Liver (tissue), 3 donors: ENCODE measurements at regions not wholly inside any gene's neighbourhood (a gene's known extent, or its start where the extent isn't known, plus 50 kb on each side); places are given as distances from the start of the nearest gene placed in this dataset.

Source experiments
- HNF4A ChIP-seq, 2 donors: conservative IDR thresholded peaks; 2 replicates each; pipeline ENCODE4 v1.6.1; 2016; ENCODE audit warnings: antibody characterized with exemption in 2 of 2, mild to moderate bottlenecking in 2 of 2
- RXRA ChIP-seq, 2 donors: IDR thresholded peaks; 2 replicates each; pipeline ENCODE4 v1.6.1; 2017 to 2018; ENCODE audit warnings: antibody characterized with exemption in 2 of 2, mild to moderate bottlenecking in 1 of 2
- TF ChIP-seq, protein P1 (sequence below): fragments of 150-350 bp; IDR thresholded peaks from 2 replicates; pipeline ENCODE4 v1.5.1; 2017; ENCODE audit warnings: improper control_type of control experiment, low read depth, low read length; ENCODE audit not compliant: missing input control
- TF ChIP-seq, protein P2 (sequence below): IDR thresholded peaks from 2 replicates; pipeline ENCODE4 v1.6.1; 2016; ENCODE audit warnings: antibody characterized with exemption
- donor health status: healthy.
- donor health status: healthy.

DNA sequence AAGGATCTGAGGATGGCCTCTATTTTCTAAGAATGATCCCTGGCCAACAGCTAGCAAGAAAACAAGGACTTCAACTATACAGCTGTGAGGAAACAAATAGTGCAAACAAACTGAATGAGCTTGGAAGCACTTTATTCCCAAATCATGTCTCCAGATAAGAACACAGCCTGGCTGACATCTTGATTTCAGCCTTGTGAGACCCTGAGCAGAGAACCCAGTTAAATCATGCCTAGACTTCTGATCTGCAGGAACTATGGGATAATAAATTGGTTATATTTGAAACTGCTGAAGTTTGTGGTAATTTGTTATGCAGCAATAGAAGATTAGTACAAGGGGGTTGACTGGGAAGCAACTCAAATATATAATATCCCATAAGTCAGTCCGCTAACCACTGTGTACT lies 183.9 kb upstream of the BMP4 start:
- TF ChIP-seq HNF4A (conservative IDR thresholded peaks at IDR 0.05) (no peak), RXRA (IDR thresholded peaks at IDR 0.05) (no peak)
- TF ChIP-seq, protein P1, sequence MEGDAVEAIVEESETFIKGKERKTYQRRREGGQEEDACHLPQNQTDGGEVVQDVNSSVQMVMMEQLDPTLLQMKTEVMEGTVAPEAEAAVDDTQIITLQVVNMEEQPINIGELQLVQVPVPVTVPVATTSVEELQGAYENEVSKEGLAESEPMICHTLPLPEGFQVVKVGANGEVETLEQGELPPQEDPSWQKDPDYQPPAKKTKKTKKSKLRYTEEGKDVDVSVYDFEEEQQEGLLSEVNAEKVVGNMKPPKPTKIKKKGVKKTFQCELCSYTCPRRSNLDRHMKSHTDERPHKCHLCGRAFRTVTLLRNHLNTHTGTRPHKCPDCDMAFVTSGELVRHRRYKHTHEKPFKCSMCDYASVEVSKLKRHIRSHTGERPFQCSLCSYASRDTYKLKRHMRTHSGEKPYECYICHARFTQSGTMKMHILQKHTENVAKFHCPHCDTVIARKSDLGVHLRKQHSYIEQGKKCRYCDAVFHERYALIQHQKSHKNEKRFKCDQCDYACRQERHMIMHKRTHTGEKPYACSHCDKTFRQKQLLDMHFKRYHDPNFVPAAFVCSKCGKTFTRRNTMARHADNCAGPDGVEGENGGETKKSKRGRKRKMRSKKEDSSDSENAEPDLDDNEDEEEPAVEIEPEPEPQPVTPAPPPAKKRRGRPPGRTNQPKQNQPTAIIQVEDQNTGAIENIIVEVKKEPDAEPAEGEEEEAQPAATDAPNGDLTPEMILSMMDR = no peak
- TF ChIP-seq, protein P2, sequence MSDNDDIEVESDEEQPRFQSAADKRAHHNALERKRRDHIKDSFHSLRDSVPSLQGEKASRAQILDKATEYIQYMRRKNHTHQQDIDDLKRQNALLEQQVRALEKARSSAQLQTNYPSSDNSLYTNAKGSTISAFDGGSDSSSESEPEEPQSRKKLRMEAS = no peak
